Mesothelial cell of epicardium (in vitro differentiated cells): ENCODE measurements at regions not wholly inside any gene's neighbourhood (a gene's known extent, or its start where the extent isn't known, plus 50 kb on each side); places are given as distances from the start of the nearest gene placed in this dataset.
A peak's percentile ranks its signal among the peaks of the same experiment; 100 is the strongest.

Source experiments
- DNase-seq, 2 experiments: peaks; one replicate each; pipeline ENCODE4 v3.0.0; 2021; ENCODE audit warnings: low spot score in 2 of 2; ENCODE audit not compliant: unreplicated experiment in 2 of 2
- H3K27ac Mint-ChIP-seq: 2 replicates; pipeline ENCODE4 v1.8.0; 2021; ENCODE audit warnings: mixed read lengths
- H3K27me3 Mint-ChIP-seq: 2 replicates; pipeline ENCODE4 v1.8.0; 2021; ENCODE audit warnings: low read depth, mixed read lengths
- H3K36me3 Mint-ChIP-seq: 2 replicates; pipeline ENCODE4 v1.8.0; 2021; ENCODE audit warnings: mixed read lengths
- H3K4me1 Mint-ChIP-seq: 2 replicates; pipeline ENCODE4 v1.8.0; 2021; ENCODE audit warnings: mixed read lengths
- H3K4me3 Mint-ChIP-seq: 2 replicates; pipeline ENCODE4 v1.8.0; 2021; ENCODE audit warnings: mild to moderate bottlenecking, moderate library complexity, mixed read lengths
- H3K9me3 Mint-ChIP-seq: 2 replicates; pipeline ENCODE4 v1.8.0; 2021; ENCODE audit warnings: mixed read lengths
- CTCF ChIP-seq: fragments of 200-600 bp; sonication (generic); IDR thresholded peaks from one replicate; pipeline ENCODE4 v1.5.0; 2021; ENCODE audit warnings: antibody characterized with exemption; ENCODE audit not compliant: unreplicated experiment

- Mint-ChIP-seq H3K4me1 (peaks cover 15% of the 10 kb centered on the region), H3K9me3 (peaks cover 7% of the 10 kb centered on the region), H3K27ac (peak overlapping the region; percentile 27), H3K36me3 (no peaks in the 10 kb centered on the region), H3K4me3 (no peak overlapping the region), H3K27me3 (no peaks in the 10 kb centered on the region)
- DNase-seq, result no peak
- no peak for TF ChIP-seq CTCF
These were observed 162.1 kb downstream of the ARL4C start for GRCh38 chr2:234334756-234335155.

- Mint-ChIP-seq H3K9me3 (peaks cover 3% of the 10 kb centered on the region), H3K4me1 (peaks cover 15% of the 10 kb centered on the region), H3K27ac (peak overlapping the region; percentile 87), H3K4me3 (no peak overlapping the region), H3K27me3 (no peaks in the 10 kb centered on the region), H3K36me3 (no peaks in the 10 kb centered on the region)
- no peak for DNase-seq
- no peak for TF ChIP-seq CTCF
These were observed 162.7 kb downstream of the ARL4C start for GRCh38 chr2:234334151-234334550.

- Mint-ChIP-seq H3K36me3 (no peaks in the 10 kb centered on the region), H3K27ac (no peak overlapping the region), H3K4me3 (no peak overlapping the region), H3K27me3 (no peaks in the 10 kb centered on the region), H3K9me3 (no peaks in the 10 kb centered on the region), H3K4me1 (peaks cover 15% of the 10 kb centered on the region)
- no peak for DNase-seq
- TF ChIP-seq CTCF, result no peak
These were observed 163.4 kb downstream of the ARL4C start for GRCh38 chr2:234333168-234334130.

GRCh38 chr2:234331966-234332365 is 164.9 kb downstream of the ARL4C start:
- no peaks in the 10 kb centered on the region for H3K36me3 Mint-ChIP-seq
- H3K27me3 Mint-ChIP-seq, result no peaks in the 10 kb centered on the region
- no peaks in the 10 kb centered on the region for H3K9me3 Mint-ChIP-seq
- peaks cover 15% of the 10 kb centered on the region for H3K4me1 Mint-ChIP-seq
- no peak overlapping the region for H3K27ac Mint-ChIP-seq
- H3K4me3 Mint-ChIP-seq, result no peak overlapping the region
- TF ChIP-seq CTCF, result no peak
- DNase-seq, result no peak

GRCh38 chr2:234331566-234331965 is 165.3 kb downstream of the ARL4C start:
- peaks cover 15% of the 10 kb centered on the region for H3K4me1 Mint-ChIP-seq
- no peaks in the 10 kb centered on the region for H3K36me3 Mint-ChIP-seq
- H3K27me3 Mint-ChIP-seq, result no peaks in the 10 kb centered on the region
- H3K4me3 Mint-ChIP-seq, result no peak overlapping the region
- no peak for TF ChIP-seq CTCF
- no peaks in the 10 kb centered on the region for H3K9me3 Mint-ChIP-seq
- H3K27ac Mint-ChIP-seq, result no peak overlapping the region
- DNase-seq, result no peak
